Iris pigment epithelial cell (primary cell): ENCODE measurements at regions not wholly inside any gene's neighbourhood (a gene's known extent, or its start where the extent isn't known, plus 50 kb on each side); places are given as distances from the start of the nearest gene placed in this dataset.
"Not testable (repeated sequence)": the region's sequence is repeated elsewhere in the genome, so short reads cannot be mapped to it uniquely, and the experiment has no call there.

ENCODE experiments used
- DNase-seq: peaks from one replicate; pipeline ENCODE4 v3.0.0-alpha.2; 2011; ENCODE audit warnings: low read depth

- DNase-seq, result peak; percentile 63
Measured at GRCh38 chr4:184335520-184335919, 117.8 kb upstream of the ENPP6 start.

DNA sequence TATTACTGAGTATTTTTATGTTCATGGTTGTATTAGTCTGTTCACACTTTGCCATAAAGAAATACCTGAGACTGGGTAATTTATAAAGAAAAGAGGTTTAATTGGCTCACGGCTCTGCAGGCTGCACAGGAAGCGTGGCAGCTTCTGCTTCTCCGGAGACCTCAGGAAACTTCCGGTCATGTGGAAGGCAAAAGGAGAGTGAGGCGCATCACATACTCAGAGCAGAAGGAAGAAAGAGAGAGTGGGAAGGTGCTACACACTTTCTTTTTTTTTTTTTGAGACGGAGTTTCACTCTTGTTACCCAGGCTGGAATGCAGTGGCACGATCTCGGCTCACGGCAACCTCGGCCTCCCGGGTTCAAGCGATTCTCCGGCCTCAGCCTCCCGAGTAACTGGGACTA is 115.8 kb upstream of the ENPP6 start:
- DNase-seq, result not testable (repeated sequence)

GRCh38 chr4:184331268-184331995 is 113.8 kb upstream of the ENPP6 start:
- DNase-seq, result peak; percentile 49

- not testable (repeated sequence) for DNase-seq
Measured at GRCh38 chr4:184330517-184331094, 112.9 kb upstream of the ENPP6 start.

DNA sequence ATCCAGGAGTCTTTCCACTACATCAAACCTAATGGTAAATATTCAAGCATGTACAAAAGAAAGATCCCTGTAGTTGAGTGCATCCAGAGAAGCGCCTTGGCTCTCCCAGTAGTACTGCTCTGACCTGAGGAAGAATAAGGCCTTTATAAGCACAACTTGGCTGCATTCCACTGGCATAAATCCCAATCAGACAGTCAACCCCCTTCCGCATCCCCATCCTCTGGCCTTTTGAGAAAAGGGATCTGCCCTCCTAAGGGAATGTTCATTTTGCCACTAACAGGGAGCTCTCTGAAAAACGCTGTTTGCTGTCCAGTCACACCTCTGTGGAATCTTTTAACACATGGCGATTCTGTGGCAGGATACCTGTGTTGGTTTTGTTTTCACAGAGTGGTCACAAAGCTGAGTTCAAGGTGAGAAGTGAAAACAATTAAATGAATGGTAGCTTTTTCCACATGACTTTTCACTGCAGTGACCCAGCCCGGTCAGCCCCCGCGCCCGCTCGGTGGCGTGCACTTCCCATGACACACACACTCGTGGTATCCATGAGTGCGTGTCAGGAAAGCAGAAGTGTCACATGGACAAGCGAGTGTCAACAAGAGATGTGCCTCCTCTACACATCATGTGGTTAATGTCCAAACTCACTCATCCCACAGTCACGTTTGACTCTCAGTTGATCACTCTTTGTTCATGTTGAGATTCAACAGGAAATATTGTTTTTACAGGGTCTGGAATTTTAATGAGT is 112.2 kb upstream of the ENPP6 start:
- DNase-seq, result no peak

GRCh38 chr4:184329235-184329634 is 111.6 kb upstream of the ENPP6 start:
- DNase-seq, result no peak

DNA sequence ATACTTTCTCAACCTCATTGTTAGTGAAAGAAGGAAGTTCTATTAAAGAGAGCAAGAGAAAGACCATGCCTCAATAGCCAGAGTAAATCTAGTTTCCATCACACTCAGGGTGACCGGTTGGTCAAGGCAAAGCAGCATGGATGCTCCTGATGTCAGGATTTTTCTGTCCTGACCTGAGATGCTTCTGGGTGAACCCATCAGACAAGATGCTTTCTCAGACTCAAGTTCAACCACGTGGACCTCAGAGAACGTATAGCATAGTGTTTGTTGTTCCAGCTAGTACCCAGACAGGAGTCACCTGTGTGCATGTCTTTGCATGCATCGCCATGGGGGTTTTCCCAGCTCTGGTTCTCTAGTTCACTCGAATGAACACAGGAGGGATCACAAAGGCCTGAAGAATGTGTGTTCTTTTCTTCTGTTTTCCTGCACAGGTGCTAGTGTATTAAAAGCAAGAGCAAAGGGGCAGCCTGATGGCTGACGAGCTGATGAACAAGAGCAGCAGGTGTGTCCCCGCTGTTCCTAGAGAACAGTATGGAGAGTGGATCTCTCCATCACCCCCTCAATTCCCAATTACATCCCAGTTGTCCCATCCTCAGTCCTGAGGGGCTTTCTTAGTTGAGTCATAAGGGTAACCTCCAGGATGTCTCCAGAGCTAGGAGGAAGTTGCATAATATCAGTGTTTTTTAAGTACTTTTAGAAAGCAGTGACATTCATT is 110.5 kb upstream of the ENPP6 start:
- DNase-seq, result peak; percentile 44

GRCh38 chr4:184324939-184325477 is 107.3 kb upstream of the ENPP6 start:
- DNase-seq, result no peak

DNA sequence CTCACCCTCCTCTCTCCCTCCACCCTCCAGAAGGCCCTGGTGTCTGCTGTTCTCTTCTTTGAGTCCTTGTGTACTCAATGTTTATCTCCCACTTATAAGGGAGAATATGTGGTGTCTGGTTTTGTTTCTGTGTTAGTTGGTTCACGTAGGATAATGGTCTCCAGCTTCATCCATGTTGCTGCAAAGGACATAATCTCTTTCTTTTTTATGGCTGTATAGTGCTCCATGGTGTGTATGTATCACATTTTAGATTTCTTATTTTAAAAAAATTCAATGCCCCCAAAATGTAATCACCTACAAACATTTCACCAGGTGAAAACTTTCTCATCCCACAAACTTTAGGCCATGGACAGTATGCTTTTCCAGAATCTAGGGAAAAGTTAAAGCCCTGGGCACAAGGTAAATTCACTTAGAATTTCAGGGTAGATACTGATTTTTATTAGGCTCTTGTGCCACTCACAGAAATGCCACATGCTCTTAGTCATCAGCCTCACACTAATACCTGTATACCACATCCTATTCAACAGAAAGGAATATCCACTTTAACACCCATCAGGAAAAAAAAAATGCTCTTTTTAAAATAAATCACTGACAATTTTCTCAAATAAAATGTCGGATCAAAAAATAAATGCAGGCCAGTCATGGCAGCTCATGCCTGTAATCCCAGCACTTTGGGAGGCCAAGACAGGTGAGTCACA is 104.8 kb upstream of the ENPP6 start:
- no peak for DNase-seq

GRCh38 chr4:184320631-184321030 is 103.0 kb upstream of the ENPP6 start:
- peak; percentile 46 for DNase-seq

- DNase-seq, result no peak
Measured at GRCh38 chr4:184318852-184319251, 101.2 kb upstream of the ENPP6 start.

DNA sequence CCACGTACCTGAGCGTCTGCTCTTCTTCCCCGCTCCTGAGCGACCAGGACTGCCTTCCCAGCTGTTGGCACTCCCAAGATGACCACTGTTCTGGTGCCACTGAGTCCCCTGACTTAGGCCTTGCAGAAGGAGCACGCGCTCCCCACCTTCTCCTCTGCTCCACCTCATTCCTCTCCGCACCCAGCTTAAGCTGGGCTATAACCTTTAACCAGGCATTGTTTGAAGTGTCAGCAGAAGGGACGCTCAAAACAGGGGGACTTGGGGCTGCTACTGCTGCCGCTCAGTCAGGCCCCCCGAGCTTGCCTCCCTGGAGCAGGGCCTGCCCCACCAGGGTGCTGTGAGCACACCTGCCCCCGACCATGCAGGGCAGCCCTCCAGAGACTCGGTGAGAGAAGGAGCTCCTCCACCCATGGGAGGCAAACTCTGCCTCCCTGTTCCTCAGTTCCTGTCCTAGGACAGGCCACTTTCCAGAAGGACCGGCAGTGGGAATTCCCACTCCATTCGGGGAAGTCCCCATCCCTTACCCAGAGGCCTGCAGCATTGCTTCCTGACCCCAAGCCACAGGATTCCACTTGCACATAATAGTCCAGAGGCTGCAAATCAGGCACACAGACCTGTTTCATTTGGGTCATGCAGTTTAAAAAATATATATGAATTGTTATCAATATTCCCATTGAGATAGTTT is 99.7 kb upstream of the ENPP6 start:
- DNase-seq, result no peak

DNA sequence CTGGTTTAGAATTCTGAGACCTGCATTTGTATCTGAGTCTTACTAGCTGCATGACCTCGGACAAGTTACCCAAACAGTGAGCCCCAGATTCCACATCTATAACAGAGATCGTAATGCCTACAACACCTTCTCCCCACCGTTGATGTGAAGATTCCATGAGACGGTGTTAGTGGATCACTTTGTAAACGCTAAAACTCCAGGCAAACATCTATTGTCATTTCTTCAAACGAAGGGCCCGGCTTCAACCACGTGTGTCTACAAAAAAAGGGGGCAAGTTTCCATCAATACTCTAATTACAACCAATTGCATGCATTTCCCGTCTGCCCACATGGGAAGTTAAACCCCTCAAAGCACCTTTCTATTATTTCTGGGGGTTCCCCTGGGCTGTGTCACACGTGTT is 99.1 kb upstream of the ENPP6 start:
- no peak for DNase-seq

DNA sequence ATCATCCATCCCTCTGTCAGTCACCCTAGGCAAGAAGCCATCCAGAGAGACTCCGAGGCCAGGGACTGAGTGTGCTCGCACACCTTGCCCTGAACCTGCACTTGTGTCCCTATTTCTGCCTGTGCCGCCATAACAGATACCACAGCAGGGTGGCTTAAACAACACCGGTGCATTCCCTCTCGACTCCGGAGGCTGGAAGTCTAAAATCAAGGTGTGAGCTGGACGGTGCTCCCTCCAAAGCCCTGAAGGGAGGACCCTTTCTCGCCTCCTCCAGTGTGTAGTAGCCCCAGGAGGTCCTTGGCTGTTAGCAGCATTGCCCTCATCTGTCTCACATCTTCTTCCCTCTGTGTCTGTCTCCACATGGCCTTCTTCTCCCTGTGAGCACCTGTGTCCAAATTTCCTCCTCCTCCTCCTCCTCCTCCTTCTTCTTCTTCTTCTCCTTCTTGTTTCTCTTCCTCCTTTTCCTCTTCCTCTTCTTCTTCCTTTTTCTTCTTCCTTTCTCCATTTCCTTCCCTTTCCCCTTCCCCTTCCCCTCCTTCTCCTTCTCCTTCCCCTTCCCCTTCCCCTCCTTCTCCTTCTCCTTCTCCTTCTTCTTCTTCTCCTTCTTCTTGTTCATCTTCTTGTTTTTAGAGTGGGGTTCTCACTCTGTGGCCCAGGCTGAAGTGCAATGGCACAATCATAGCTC is 98.1 kb upstream of the ENPP6 start:
- DNase-seq, result no peak

GRCh38 chr4:184313702-184314659 is 96.3 kb upstream of the ENPP6 start:
- DNase-seq, result no peak

DNA sequence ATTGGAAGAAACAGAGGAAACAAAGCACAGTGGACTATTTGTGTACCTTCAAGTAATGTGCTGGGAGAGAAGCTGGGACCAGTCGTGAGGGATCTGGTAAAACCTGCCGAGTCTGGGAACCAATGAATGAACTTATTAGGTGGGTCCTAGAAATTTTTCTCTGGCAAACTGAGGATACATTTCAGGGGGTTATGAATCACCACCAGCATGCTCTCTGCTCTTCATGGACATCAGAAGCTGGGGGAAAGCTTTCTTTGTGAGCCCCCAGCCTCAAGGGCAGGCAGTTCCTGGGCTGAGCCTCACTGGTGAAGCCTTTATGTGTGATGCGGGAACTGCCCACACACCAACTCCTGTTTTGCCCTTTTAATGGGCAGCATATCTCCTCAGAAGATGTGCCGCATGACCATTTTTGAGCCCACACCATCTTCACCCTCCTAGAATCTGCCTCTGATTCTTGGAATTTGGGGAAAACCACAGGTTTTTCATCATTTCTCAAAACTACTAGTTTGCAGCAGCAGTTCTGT is 95.4 kb upstream of the ENPP6 start:
- no peak for DNase-seq

DNA sequence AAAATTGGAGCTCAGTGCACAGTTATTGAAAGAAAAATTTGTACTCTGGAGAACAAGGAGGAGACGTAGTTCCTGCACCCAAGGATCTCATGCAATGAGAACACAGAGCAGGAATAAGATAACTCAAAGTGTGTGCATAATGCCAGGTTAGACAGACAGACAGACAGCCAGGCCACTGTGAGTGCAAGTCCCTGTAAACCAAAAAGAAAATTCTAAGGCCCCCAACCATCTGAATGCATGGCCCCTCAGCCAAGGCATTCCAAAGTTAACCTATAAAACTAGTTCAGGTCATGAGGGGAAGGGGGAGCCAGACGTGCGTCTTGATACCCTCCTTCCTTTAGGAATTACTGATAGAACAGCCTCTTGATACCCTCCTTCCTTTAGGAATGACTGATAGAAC is 94.5 kb upstream of the ENPP6 start:
- DNase-seq, result no peak

GRCh38 chr4:184310881-184311709 is 93.4 kb upstream of the ENPP6 start:
- no peak for DNase-seq
